ENCODE measurements at regions not wholly inside any gene's neighbourhood (a gene's known extent, or its start where the extent isn't known, plus 50 kb on each side); places are given as distances from the start of the nearest gene placed in this dataset.
A peak's percentile ranks its signal among the peaks of the same experiment; 100 is the strongest.

DNA sequence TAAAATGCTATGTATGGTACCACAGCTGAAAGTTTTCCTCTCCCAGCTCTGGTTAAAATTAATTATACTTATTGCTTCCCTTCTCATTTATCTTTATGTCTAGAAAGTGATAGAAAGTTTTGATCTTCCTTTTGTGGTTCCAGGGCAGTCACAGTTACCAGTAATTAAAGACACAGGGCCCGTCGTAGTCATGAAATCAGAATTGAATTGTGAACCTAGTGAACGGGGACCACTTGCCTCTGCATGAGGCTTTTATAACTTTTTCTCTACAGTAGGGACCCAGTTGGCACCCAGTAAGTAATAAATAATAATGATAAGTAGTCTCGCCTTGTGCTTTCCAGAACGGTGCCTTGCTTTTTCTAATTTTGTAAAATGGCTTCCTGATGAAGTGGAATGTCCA, 231.7 kb upstream of the SATB1 start:
- peak overlapping the region; percentile 59 for H3K4me3 Mint-ChIP-seq
- no peak for DNase-seq (ENCODE audit: low spot score)
- H3K9me3 Mint-ChIP-seq = peaks cover 11% of the 10 kb centered on the region
- H3K36me3 Mint-ChIP-seq (ENCODE audit: low read depth) = peaks cover 10% of the 10 kb centered on the region
- peaks cover 69% of the 10 kb centered on the region for H3K4me1 Mint-ChIP-seq (ENCODE audit: low read depth)
- H3K27me3 Mint-ChIP-seq (ENCODE audit: low read depth) = no peaks in the 10 kb centered on the region
- peak overlapping the region; percentile 60 for H3K27ac Mint-ChIP-seq

DNA sequence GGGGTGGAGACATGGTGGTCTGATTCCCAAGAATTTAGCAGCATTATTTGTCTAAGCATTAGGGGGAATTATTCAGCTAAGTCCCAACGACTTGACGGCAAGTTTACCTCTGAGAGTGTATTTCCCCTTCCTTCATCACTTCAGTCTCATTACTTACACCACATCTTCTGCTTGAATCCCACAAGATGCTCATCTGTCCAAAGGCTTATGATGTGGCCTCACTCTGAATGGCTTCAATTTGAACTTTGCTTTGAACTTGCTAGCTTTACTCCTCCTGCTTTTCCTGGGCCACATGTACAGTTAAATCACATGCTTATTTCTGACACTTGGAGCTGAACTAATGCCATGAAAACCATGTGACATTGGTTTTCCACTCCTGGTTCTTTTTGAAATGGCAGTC, 231.3 kb upstream of the SATB1 start:
- Mint-ChIP-seq H3K27me3 (ENCODE audit: low read depth) (no peaks in the 10 kb centered on the region), H3K36me3 (ENCODE audit: low read depth) (peaks cover 7% of the 10 kb centered on the region), H3K27ac (peak overlapping the region; percentile 60), H3K4me1 (ENCODE audit: low read depth) (peaks cover 68% of the 10 kb centered on the region), H3K9me3 (peaks cover 6% of the 10 kb centered on the region), H3K4me3 (peak overlapping the region; percentile 59)
- DNase-seq (ENCODE audit: low spot score) = no peak

DNA sequence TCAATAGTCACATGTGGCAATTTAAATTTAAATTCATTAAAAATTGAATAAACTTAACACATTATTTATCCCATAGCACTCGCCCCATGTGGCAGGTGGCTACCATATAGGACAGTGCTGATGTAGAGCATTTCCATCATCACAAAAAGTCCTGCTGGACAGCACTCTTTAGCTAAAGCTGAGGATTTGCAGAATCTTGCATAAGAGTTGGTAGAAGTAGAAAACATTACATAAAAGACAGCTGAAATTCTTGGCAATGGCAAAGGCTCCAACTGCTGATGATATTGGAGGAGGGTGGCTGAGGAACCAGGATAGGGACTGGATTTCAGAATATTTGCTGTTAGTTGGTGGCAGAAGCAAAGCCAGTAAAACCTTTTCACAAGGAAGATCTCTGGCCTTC, 230.7 kb upstream of the SATB1 start:
- Mint-ChIP-seq H3K27ac (no peak overlapping the region), H3K4me3 (no peak overlapping the region), H3K9me3 (peaks cover under 1% of the 10 kb centered on the region), H3K4me1 (ENCODE audit: low read depth) (peaks cover 66% of the 10 kb centered on the region), H3K27me3 (ENCODE audit: low read depth) (no peaks in the 10 kb centered on the region), H3K36me3 (ENCODE audit: low read depth) (peaks cover 2% of the 10 kb centered on the region)
- DNase-seq (ENCODE audit: low spot score) = no peak

DNA sequence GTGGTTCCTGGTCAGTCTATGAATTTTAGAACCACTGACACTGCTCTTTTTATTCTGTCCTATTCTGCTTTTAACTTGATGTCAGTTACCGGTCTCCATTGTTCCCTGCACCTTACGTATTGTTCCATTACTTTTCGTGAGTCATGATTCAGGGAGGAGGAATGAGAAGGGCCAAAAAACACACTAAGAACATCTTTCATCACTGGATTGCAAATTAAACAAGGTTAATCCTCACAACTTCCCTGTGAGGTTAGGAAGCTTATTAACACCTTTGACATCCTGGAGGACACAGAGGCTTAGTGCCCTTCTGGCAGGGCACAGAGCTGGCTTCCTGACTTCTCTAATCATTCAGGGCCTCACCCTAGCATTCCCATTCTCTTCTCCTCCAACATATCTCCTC, 227.6 kb upstream of the SATB1 start:
- Mint-ChIP-seq H3K36me3 (ENCODE audit: low read depth) (peaks cover 2% of the 10 kb centered on the region), H3K27ac (no peak overlapping the region), H3K4me3 (no peak overlapping the region), H3K9me3 (no peaks in the 10 kb centered on the region), H3K4me1 (ENCODE audit: low read depth) (peaks cover 73% of the 10 kb centered on the region), H3K27me3 (ENCODE audit: low read depth) (no peaks in the 10 kb centered on the region)
- no peak for DNase-seq (ENCODE audit: low spot score)

DNA sequence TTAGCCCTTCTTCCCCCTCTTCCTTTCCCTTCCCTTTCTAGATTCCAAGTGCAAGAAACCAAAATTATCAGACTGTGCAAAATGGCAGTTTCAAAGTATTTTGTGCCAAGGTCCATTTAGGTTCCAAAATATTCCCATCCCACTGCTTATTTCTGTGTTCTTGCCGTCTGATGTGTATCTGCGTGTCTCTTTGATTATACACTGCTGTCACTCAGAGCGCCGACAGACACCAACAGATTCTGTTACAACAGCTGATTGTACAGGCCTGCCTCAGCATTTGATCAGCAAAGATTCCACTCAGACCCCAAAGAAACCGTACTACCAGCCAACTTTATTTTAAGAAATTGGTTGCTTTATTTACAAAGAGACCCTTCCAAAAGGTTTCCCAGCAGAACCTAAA, 225.6 kb upstream of the SATB1 start:
- H3K9me3 Mint-ChIP-seq = no peaks in the 10 kb centered on the region
- no peak for DNase-seq (ENCODE audit: low spot score)
- peak overlapping the region; percentile 41 for H3K4me3 Mint-ChIP-seq
- H3K4me1 Mint-ChIP-seq (ENCODE audit: low read depth) = peaks cover 72% of the 10 kb centered on the region
- H3K27me3 Mint-ChIP-seq (ENCODE audit: low read depth) = no peaks in the 10 kb centered on the region
- peaks cover 2% of the 10 kb centered on the region for H3K36me3 Mint-ChIP-seq (ENCODE audit: low read depth)
- H3K27ac Mint-ChIP-seq = peak overlapping the region; percentile 67

DNA sequence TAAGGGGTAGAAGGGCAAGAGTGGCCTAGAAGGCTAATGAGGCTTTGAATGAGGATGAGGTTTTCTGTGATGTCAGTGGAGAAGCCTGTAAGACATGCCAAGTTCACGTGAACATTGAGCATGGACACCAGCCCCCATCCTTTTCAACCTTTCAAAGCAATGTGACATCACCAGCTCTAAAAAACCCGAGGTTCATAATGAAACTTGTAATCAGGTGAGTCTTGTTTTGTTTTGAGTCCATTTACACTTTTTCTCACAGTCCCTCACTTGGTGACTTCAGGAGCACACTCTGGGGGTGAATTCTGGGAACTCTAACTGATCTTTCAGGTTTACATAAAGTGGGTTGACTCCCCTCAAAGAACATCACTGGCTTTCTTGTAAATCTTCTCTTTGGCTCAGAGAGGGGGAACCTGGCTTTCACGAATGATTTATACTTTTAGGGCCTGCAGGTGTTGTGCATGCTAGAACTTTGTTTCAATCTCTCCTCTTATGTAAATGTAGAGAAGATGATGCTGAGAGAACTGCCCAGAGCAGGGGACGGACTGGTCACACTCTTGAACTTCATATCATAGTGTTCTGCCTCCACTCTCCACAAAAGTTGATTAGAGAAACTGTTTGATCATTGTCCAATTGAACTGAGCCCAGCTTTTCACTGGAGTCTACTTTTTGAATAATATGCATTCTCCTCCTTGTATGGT, 224.7 kb upstream of the SATB1 start:
- no peaks in the 10 kb centered on the region for H3K27me3 Mint-ChIP-seq (ENCODE audit: low read depth)
- peaks cover 77% of the 10 kb centered on the region for H3K4me1 Mint-ChIP-seq (ENCODE audit: low read depth)
- peak overlapping the region; percentile 49 for H3K4me3 Mint-ChIP-seq
- H3K9me3 Mint-ChIP-seq = no peaks in the 10 kb centered on the region
- H3K36me3 Mint-ChIP-seq (ENCODE audit: low read depth) = peaks cover 2% of the 10 kb centered on the region
- H3K27ac Mint-ChIP-seq = peak overlapping the region; percentile 82
- peak; percentile 76 for DNase-seq (ENCODE audit: low spot score)

DNA sequence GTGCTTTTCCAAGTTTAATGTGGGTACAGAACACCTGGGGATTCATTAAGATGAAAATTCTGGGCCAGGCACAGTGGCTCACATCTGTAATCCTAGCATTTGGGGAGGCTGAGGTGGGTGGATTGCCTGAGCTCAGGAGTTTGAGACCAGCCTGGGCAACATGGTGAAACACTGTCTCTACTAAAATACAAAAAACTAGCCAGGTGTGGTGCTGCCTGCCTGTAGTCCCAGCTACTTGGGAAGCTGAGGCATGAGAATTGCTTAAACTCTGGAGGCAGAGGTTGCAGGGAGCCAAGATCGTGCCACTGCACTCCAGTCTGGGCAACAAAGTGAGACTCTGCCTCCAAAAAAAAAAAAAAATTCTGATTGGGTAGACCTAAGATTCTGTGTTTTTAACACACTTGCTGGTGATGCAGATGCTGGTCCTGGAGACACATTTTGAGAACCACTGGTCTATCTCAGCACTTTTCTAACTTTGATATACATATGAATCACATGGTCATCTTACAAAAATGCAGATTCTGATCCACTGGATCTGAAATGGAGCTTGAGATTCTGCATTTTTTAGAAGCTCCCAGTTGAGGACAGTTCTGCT, 223.8 kb upstream of the SATB1 start:
- no peaks in the 10 kb centered on the region for H3K27me3 Mint-ChIP-seq (ENCODE audit: low read depth)
- H3K9me3 Mint-ChIP-seq = no peaks in the 10 kb centered on the region
- peaks cover 4% of the 10 kb centered on the region for H3K36me3 Mint-ChIP-seq (ENCODE audit: low read depth)
- no peak overlapping the region for H3K4me3 Mint-ChIP-seq
- no peak for DNase-seq (ENCODE audit: low spot score)
- peak overlapping the region; percentile 82 for H3K27ac Mint-ChIP-seq
- H3K4me1 Mint-ChIP-seq (ENCODE audit: low read depth) = peaks cover 80% of the 10 kb centered on the region

DNA sequence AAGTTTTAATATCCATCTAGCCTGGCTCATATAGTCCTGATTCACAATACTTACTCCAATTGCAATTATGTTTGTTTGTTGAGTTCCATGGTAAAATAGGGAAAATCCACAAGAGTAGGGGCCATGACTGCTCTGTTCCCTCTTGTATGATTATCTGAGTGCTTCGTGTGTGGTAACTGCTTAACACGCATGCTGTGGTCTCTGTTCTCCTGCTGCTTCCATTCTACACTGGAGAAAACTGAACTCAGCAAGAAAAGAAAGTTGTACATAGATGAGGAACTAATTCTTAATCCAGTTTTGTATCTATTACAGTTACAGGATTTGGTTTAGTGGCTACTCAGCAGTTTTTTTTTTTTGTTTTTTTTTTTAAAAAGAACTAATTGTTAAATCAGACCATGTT, 223.0 kb upstream of the SATB1 start:
- Mint-ChIP-seq H3K36me3 (ENCODE audit: low read depth) (peaks cover 4% of the 10 kb centered on the region), H3K4me1 (ENCODE audit: low read depth) (peaks cover 85% of the 10 kb centered on the region), H3K27ac (peak overlapping the region; percentile 14), H3K4me3 (no peak overlapping the region), H3K9me3 (no peaks in the 10 kb centered on the region), H3K27me3 (ENCODE audit: low read depth) (no peaks in the 10 kb centered on the region)
- no peak for DNase-seq (ENCODE audit: low spot score)

DNA sequence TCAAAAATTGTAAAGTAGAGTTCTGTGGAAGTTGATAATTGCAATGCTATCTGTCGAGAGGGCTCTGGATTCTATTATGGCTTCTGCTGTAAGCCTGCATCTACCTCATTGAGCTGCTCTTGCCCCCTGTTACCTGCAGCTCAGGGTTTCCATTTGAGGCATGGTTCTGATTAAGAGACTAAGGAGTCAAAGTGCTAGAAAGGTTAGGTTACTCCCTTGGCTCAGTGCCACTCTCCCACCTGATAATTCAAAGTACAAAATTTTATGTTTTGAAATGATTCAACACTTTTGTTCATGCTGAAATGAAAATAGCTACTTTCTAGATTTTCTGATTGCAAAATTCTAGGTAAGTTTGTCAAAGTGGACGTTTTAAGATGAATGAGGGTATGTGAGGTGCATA, 220.5 kb upstream of the SATB1 start:
- Mint-ChIP-seq H3K4me1 (ENCODE audit: low read depth) (peaks cover 74% of the 10 kb centered on the region), H3K36me3 (ENCODE audit: low read depth) (peaks cover 13% of the 10 kb centered on the region), H3K27ac (peak overlapping the region; percentile 28)

DNA sequence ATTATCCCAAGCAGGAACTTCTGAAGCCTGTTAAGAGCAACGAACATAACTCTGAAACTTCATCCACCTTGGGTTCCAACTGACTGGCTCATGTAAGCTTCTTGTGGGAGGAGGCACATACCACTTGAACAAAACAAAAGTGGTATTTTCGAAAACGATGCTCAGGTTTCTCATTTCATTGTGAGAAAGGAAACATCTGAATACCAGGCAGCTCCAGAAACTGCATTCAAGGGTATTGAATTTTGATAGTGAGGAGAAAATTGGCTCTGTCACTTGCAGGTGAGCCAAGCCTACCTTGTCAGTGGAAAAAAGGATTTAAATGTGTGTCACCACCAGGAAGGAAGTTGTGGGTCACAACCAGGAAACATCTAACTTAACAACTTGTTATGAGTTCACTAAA, 218.1 kb upstream of the SATB1 start:
- Mint-ChIP-seq H3K9me3 (peaks cover 17% of the 10 kb centered on the region), H3K27ac (peak overlapping the region; percentile 29), H3K4me1 (ENCODE audit: low read depth) (peaks cover 59% of the 10 kb centered on the region), H3K36me3 (ENCODE audit: low read depth) (peaks cover 14% of the 10 kb centered on the region), H3K27me3 (ENCODE audit: low read depth) (no peaks in the 10 kb centered on the region), H3K4me3 (peak overlapping the region; percentile 18)
- DNase-seq (ENCODE audit: low spot score) = no peak

More for the DNA sequence above, 220.5 kb upstream of the SATB1 start:
- peak; percentile 49 for DNase-seq (ENCODE audit: low spot score)
- no peaks in the 10 kb centered on the region for H3K27me3 Mint-ChIP-seq (ENCODE audit: low read depth)
- H3K9me3 Mint-ChIP-seq = peaks cover 16% of the 10 kb centered on the region
- peak overlapping the region; percentile 7 for H3K4me3 Mint-ChIP-seq

DNA sequence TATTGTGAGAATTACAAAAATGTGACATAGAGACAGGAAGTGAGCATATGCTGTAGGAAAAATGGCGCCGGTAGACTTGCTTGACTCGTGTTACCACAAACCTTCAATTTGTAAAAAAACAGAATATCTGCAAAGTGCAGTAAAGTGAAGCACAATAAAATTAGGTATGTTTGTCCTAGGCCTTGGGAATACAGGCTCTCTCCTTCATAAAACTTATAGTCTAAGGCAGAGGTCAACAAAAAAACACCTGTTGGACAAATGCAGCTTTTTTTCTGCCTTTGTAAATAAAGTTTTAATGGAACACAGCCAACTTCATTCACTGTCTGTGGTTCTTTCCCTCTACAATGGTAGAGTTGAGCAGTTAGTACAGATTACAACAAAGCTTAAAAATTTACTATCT, 216.8 kb upstream of the SATB1 start:
- DNase-seq (ENCODE audit: low spot score) = no peak

DNA sequence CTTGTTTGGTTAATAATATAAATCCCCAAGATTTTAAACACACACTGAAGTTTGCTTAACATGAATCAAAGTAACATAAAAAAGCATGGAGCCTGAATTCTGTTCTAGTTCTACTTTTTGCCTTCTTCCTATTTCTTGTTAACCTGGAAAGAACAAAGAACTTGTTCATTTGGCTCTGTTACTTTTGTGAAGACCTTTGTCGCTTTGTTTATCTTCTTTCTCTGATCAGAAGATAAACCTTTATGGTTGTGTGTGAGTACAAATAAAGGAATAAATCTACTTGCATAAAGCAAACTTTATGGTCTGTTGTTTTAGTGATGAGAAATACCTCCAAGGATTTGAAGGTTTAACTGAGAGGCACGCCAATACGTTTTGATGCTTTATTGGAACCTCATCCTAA, 210.1 kb upstream of the SATB1 start:
- no peaks in the 10 kb centered on the region for H3K27me3 Mint-ChIP-seq (ENCODE audit: low read depth)
- no peak overlapping the region for H3K4me3 Mint-ChIP-seq
- peaks cover 17% of the 10 kb centered on the region for H3K9me3 Mint-ChIP-seq
- H3K27ac Mint-ChIP-seq = no peak overlapping the region
- DNase-seq (ENCODE audit: low spot score) = no peak
- peaks cover 9% of the 10 kb centered on the region for H3K36me3 Mint-ChIP-seq (ENCODE audit: low read depth)
- peaks cover 3% of the 10 kb centered on the region for H3K4me1 Mint-ChIP-seq (ENCODE audit: low read depth)

More for the DNA sequence above, 216.8 kb upstream of the SATB1 start:
- Mint-ChIP-seq H3K36me3 (ENCODE audit: low read depth) (peaks cover 17% of the 10 kb centered on the region), H3K9me3 (peaks cover 24% of the 10 kb centered on the region), H3K4me3 (no peak overlapping the region), H3K27me3 (ENCODE audit: low read depth) (no peaks in the 10 kb centered on the region), H3K27ac (no peak overlapping the region), H3K4me1 (ENCODE audit: low read depth) (peaks cover 46% of the 10 kb centered on the region)

DNA sequence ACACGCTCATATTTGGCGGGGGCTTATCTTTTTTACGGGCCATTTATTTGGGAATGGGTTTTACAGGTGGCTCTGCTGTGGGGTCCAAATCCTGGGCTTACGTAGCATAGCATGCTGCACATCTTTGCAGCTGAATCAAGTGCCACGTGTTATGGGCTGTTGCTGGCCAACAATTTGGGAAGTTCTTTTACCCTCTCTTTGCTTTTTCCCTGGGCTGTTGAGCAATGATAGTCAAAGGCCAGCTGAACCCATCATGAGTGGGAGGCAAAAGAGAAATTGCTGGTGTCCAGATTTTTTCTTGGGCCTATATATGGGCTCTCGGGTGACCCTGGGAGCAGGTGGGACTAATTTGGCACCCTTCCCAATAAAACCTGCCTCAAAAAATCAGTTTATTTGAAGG, 209.3 kb upstream of the SATB1 start:
- no peak overlapping the region for H3K27ac Mint-ChIP-seq
- no peaks in the 10 kb centered on the region for H3K4me1 Mint-ChIP-seq (ENCODE audit: low read depth)
- H3K27me3 Mint-ChIP-seq (ENCODE audit: low read depth) = no peaks in the 10 kb centered on the region
- DNase-seq (ENCODE audit: low spot score) = no peak
- no peak overlapping the region for H3K4me3 Mint-ChIP-seq
- H3K9me3 Mint-ChIP-seq = peaks cover 19% of the 10 kb centered on the region
- H3K36me3 Mint-ChIP-seq (ENCODE audit: low read depth) = peaks cover 9% of the 10 kb centered on the region

DNA sequence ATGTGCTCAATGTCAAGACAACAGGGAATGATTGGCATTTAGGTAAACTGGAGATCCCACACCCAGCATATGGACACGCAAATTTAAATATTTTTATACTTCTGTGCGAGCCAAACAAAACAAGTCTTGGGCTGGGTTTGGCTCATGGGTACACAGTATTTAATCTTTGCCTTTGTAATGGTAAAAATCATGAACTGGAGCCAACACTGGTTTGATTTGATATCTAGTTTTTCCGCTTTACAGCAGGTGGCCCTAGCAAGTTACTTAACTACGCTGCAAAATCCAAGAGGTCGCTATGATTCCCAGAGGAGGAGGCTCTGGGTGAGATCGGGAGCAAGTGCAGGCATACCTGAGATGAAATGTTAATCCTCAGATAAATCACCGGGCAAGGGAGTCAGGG, 207.9 kb upstream of the SATB1 start:
- no peak overlapping the region for H3K4me3 Mint-ChIP-seq
- no peak for DNase-seq (ENCODE audit: low spot score)
- no peaks in the 10 kb centered on the region for H3K27me3 Mint-ChIP-seq (ENCODE audit: low read depth)
- no peaks in the 10 kb centered on the region for H3K4me1 Mint-ChIP-seq (ENCODE audit: low read depth)
- peaks cover 6% of the 10 kb centered on the region for H3K36me3 Mint-ChIP-seq (ENCODE audit: low read depth)
- no peak overlapping the region for H3K27ac Mint-ChIP-seq
- peaks cover 25% of the 10 kb centered on the region for H3K9me3 Mint-ChIP-seq

DNA sequence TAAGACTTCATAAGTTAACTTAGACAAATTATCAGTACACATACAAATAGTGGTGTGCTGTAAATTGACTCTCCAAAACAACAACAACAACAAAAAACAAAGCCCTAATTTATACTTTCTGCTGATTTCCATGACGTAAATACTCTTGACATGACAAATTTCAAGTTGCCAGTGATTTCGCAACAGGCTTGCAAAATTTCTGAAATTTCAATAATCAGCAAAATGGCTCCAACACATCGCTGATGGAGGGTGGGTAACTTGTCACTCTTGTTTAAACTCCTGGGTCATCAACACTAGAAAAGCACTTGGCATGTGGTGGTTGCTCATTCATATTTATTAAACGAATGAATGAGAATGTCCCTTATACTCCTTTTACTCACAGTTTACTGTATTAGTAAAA, 205.2 kb upstream of the SATB1 start:
- H3K27ac Mint-ChIP-seq = no peak overlapping the region
- H3K4me3 Mint-ChIP-seq = no peak overlapping the region
- H3K9me3 Mint-ChIP-seq = peaks cover 30% of the 10 kb centered on the region
- peaks cover 11% of the 10 kb centered on the region for H3K36me3 Mint-ChIP-seq (ENCODE audit: low read depth)
- no peaks in the 10 kb centered on the region for H3K27me3 Mint-ChIP-seq (ENCODE audit: low read depth)
- H3K4me1 Mint-ChIP-seq (ENCODE audit: low read depth) = peaks cover 2% of the 10 kb centered on the region
- DNase-seq (ENCODE audit: low spot score) = no peak

Measured in T-helper 2 cell treated with Interferon-gamma antibody and Interleukin-4, amounts not matched to agents 5 μg/mL and 100 μg/mL, for 36 hours (primary cell).